ENCODE measurements at regions not wholly inside any gene's neighbourhood (a gene's known extent, or its start where the extent isn't known, plus 50 kb on each side); places are given as distances from the start of the nearest gene placed in this dataset.
"Not testable (repeated sequence)": the region's sequence is repeated elsewhere in the genome, so short reads cannot be mapped to it uniquely, and the experiment has no call there.

DNA sequence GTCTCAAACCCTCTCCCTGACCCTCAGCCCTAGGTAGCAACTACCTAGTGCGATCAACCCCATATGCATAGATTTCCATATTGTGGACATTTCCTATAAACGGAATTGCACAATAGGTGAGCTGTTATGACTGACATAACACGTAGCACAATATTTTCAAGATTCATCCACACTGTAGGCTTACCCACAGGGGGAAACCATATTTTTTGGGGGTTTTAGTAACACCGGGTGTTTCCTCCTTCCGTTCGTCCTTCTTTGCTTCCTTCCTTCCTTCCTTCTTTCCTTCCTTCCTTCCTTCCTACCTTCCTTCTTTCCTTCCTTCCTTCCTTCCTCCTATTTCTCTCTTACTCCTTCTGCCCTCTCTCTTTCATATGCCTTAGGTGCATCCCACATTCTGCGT lies 524.2 kb downstream of the CWH43 start:
- DNase-seq (ENCODE audit: low read depth), result peak; percentile 7

- DNase-seq (ENCODE audit: low read depth), result peak; percentile 2
These were observed 525.3 kb downstream of the CWH43 start for GRCh38 chr4:49511353-49511752.

DNA sequence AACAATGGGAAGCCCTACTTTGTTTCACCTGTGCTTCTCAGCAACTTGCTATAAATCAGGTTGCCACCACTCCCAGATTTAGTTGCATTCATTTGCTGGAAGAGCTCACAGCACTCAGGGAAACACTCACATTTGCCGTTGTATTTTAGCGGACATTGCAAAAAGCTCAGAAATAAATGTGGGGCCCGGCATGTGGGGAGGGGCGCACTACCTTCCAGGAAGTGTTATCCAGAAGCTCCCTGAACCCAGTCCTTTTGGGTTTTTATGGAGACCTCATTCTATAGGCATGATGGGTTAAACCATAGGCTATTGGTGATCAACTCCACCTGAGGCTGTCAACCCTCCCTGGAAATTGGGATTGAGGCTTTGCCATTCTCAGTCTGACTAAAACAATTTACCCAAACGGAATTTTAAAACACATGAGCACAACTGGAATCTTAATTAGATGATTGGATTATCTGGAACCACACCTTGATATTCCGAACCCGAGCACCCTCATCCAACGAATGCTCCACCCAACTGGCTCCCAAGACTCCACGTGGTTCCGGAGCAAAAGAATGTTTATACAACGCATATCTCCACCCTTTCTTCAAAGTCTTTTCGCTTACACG lies 525.9 kb downstream of the CWH43 start:
- DNase-seq (ENCODE audit: low read depth), result peak; percentile 0

- DNase-seq (ENCODE audit: low read depth), result peak; percentile 2
These were observed 526.8 kb downstream of the CWH43 start for GRCh38 chr4:49512641-49513545.

DNA sequence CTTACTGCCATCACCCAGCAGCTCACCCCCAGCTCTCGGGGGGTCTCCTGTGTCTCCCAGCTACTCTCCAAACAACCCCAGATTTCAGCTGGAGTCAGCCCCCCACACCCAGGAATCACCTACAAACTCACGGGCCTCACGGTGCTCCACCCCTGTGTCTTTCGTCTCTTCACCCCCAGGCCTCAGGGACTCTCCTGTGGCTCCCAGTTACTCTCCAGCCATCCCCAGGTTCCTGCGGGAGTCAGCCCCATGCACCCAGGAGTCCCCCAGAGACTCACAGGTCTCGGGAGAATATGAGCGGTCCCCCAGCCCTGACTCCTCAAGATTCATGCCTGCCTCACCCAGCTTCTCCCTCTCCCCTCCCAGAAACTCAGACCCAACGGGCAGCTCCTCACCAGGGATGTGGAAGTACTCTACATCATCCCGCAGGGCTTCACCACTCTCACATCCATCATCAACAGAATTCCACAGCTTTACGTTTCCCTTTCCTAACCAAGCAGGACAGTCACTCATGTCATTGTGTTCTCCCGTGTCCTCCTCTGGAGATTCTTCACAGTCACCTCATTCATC lies 527.6 kb downstream of the CWH43 start:
- DNase-seq (ENCODE audit: low read depth), result not testable (repeated sequence)

DNA sequence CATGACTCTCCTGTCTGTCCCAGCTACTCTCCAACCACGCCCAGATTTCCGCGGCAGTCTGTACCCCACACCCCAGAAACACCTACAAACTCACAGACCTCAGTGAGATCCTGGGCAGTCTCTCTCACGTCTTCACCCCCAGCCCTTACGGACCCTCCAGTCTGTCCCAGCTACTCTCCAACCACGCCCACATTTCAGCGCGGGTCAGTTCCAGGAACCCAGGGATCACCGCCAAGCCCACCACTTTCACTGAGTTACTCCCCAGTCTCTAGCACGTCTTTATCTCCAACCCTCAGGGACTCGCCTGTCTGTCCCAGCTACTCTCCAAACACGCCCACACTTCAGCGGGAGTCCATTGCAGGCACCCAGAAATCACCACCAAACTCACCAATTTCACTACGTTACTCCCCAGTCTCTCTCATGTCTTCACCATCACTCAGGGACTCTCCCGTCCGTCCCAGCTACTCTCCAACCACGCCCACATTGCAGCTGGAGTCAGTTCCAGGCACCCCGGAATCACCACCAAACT lies 528.2 kb downstream of the CWH43 start:
- peak; percentile 1 for DNase-seq (ENCODE audit: low read depth)

DNA sequence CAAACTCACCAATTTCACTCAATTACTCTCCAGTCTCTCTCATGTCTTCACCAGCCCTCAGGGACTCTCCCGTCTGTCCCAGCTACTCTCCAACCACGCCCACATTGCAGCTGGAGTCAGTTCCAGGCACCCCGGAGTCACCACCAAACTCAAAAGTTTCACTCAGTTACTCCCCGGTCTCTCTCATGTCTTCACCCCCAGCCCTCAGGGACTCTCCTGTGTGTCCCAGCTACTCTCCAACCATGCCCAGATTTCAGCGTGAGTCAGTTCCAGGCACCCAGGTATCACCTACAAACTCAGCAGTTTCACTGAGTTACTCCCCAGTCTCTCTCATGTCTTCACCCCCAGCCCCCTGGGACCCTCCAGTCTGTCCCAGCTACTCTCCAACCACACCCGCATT lies 528.8 kb downstream of the CWH43 start:
- DNase-seq (ENCODE audit: low read depth), result peak; percentile 0

GRCh38 chr4:49515241-49515640 lies 529.2 kb downstream of the CWH43 start:
- not testable (repeated sequence) for DNase-seq (ENCODE audit: low read depth)

- not testable (repeated sequence) for DNase-seq (ENCODE audit: low read depth)
These were observed 530.0 kb downstream of the CWH43 start for GRCh38 chr4:49516096-49516495.

- DNase-seq (ENCODE audit: low read depth), result no peak
These were observed 530.7 kb downstream of the CWH43 start for GRCh38 chr4:49516796-49517195.

DNA sequence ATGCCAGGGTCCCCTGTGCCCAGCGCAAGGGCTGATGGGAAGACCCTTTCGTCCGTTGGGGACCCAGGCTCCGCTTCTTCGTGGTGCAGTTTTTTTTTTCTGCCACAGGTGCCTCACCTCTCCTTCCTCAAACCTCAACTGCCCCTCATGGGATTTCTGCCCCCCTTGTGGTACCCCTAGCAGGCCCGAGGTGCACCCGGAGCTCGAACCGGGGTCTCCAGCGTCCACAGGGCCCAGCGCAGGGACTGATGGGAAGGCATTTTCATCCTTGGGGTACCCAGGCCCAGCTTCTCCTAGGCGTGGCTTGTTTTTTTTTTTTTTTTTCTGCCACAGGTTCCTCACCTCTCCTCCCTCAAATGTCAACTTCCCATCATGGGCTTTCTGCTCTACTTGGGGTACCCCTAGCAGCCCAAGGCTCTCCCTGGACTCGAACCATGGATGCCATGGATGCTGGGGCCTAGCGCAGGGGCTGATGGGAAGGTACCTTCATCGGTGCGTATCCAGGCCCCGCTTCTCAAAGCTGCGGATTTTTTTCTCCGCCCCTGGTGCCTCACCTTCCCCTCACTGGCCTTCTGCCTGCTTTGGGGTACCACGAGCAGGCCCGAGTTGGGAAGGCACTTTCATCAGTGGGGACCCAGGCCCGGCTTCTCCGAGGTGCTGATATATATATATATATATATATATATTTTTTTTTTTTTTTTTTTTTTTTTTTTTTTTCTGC lies 531.6 kb downstream of the CWH43 start:
- DNase-seq (ENCODE audit: low read depth), result not testable (repeated sequence)

GRCh38 chr4:49519150-49520035 lies 533.3 kb downstream of the CWH43 start:
- not testable (repeated sequence) for DNase-seq (ENCODE audit: low read depth)

DNA sequence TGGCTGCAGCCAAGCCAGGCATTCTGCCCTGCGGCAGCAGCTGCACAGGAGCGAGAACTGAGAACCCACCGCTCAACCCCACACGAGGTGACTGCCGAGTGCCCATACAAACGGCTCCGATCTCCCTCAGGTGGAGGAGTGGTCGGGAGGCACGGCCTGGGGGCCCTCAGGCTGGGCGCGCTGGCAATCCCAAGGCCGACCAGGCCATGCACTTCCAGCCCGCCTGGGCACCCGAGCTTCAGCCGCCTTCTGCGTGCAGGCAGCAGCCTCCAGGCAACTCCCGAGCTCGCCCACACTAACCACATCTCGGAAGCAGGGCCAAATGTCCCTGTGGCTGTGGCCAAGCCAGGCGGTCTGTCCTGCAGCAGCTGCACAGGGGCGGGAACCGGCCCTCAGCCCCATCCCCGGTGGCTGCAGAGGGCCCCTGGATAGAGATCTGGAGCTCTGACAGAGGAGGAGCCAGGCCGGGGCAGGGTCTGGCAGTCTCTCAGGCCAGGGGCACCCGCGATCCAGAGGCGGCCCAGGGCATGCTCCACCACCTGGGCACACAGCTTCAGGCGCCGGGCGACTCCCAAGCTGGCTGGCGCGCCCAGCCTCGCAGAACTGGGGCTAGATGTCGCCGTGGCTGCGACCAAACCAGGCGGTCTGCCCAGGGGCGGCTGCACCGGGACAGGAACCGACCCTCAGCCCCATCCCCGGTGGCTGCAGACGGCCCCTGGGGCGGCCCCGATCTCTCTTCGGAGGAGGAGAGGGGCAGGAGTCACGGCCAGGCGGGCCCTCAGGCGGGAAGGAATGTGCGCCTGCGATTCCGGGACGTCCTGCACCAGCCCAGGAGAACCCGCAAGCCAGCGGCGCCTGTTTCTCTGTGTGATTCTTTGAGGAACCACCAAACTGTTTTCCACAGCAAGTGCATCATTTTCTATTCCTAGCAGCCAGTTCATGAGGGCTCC lies 538.0 kb downstream of the CWH43 start:
- not testable (repeated sequence) for DNase-seq (ENCODE audit: low read depth)

GRCh38 chr4:49558916-49559676 lies 573.0 kb downstream of the CWH43 start:
- DNase-seq (ENCODE audit: low read depth), result not testable (repeated sequence)

GRCh38 chr4:49560131-49560816 lies 574.2 kb downstream of the CWH43 start:
- not testable (repeated sequence) for DNase-seq (ENCODE audit: low read depth)

- not testable (repeated sequence) for DNase-seq (ENCODE audit: low read depth)
These were observed 574.8 kb downstream of the CWH43 start for GRCh38 chr4:49560883-49561282.

DNA sequence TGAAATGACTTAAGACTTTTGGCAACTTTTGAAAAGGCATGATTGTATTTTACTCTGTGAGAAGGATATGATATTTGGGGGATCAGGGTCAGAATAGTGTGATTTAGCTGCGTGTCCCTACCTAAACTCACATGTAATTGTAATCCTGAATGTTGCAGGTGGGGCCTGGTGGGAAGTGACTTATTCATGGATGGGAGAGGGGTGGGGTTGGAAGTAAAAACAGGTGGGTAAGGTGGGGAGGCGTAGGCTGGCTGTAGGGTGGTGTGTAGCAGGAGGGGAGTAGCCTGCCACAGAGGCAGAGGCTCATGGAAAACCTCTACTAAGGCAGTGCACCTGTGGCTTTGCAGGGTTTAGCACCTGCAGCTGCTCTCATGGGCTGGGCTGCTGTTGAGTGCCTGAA lies 584.2 kb downstream of the CWH43 start:
- not testable (repeated sequence) for DNase-seq (ENCODE audit: low read depth)

GRCh38 chr4:49573666-49574215 lies 587.7 kb downstream of the CWH43 start:
- DNase-seq (ENCODE audit: low read depth), result not testable (repeated sequence)
